Astrocyte of the hippocampus (primary cell): ENCODE measurements at regions not wholly inside any gene's neighbourhood (a gene's known extent, or its start where the extent isn't known, plus 50 kb on each side); places are given as distances from the start of the nearest gene placed in this dataset.
A peak's percentile ranks its signal among the peaks of the same experiment; 100 is the strongest.
"Not testable (repeated sequence)": the region's sequence is repeated elsewhere in the genome, so short reads cannot be mapped to it uniquely, and the experiment has no call there.

Experiments
- DNase-seq: peaks from one replicate; pipeline ENCODE4 v3.0.0; 2011; ENCODE audit warnings: low read depth, low spot score

DNA sequence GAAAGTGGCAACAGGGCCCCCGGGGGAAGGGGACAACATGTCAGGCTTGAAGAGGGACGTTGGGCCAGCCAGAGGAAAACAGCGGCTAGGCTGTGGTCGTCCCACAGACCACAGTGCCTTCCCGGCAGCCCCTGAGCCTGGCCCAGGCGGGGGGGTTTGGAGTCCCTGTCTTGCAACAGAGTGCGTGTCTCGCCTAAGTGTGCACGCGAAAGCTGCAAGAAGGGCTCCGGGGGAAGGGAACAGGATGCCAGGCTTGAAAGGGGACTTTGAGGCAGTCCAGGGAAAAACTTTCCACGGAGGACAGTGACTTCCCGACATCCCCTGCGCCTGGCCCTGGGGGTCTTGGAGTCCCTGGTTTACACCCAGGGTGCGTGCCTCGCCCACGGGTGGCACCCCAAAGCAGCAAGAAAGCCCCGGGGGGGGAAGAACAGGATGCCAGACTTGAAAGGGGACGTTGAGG lies 157.5 kb upstream of the ALG10B start:
- no peak for DNase-seq

DNA sequence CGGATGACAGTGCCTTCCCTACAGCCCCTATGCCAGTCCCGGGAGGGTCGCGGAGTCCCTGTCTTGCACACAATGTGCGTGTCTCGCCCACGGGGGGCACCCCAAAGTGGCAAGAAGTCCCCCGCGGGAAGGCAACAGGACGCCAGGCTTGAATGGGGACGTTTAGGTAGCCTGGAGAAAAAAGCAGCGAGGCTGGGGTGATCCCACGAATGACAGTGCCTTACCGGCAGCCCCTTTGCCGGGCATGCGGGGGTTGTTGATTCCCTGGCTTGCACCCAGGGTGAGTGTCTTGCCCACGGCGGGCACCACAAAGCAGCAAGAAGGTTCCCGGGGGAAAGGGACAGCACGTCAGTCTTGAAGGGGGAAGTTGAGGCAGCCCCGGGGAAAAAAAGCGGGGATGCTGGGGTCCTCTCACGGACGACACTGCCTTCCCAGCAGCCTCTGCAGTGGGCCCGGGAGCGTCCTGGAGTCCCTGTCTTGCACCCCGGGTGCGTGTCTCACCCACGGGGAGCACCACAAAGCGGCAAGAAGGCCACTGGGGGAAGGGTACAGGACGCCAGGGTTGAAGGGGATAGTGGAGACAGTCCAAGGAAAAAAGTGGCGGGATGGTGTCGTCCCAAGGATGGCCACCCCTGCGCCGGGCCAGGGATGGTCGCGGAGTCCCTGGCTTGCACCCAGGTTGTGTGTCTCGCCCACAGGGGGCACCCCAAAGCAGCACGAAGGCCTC lies 156.8 kb upstream of the ALG10B start:
- no peak for DNase-seq

DNA sequence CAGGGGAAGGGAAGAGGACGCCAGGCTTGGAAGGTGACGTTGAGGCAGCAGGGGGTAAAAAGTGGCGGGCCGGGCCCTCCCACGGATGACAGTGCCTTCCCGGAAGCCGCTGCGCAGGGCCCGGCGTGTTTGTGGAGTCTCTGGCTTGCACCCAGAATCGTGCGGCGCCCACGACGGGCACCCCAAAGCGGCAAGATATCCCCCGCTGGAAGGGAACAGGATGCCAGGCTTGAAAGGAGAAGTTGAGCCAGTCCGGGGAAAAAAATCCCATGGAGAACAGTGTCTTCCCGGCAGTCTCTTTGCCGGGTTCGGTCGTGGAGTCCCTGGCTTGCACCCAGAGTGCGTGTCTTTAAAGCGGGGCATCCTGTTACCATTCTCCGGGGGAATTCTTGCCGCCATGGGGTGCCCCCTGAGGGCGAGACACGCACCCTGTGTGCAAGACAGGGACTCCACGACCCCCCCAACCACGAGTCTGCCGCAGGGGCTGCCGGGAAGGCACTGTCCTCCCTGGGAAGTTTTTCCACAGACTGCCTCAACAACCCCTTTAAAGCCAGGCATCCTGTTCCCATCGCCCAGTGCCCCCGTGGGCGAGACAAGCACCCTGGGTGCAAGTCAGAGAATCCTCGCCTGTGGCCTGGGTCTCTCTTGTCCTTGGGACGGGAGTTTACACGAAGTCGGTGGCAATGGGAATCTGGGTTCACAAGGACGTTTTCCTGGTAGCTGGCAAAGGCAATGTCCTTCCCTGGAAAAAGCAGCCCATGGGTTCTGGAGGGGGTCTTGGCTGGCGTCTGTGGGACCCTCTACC lies 156.1 kb upstream of the ALG10B start:
- DNase-seq, result no peak

DNA sequence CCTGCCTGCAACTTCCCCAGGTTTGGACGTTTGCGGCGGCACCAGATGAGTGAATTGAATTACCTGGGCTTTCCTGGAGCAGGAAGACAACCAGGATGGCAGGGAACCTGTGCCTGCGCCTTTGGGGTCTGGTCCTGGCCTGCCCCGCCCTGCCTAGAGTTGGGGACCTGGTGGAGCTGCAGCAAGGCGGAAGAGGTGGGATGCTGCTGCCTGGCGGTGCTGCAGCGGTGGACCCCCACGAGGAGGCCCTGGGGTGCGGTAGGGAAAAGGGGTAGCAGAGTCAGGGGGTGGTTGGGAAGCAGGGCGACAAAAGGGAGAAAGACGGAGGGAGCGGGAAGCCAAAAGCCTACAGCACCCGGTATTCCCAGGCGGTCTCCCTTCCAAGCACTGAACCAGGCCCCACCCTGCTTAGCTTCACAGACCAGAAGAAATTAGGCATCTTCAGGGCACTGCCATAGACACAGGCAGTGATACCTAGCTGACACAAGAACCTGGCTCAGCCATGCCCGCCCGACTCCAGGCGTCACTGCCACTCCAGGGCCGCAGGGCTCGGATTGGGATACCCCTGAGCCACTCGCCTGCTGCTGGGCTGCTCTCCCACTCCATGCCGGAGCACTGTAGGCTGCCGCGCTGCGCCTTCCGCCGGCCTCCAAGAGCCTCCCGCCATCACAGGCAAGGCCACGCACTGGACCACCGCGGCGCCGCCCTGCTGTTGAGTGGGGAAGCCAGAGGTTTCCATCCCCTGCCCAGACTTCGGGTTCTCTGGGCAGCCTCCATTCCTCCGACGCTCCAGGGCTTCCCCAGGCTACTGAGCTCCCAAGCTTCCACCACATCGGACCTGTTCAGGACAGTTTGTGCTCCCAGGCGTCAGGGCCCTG lies 155.2 kb upstream of the ALG10B start:
- DNase-seq, result no peak

DNA sequence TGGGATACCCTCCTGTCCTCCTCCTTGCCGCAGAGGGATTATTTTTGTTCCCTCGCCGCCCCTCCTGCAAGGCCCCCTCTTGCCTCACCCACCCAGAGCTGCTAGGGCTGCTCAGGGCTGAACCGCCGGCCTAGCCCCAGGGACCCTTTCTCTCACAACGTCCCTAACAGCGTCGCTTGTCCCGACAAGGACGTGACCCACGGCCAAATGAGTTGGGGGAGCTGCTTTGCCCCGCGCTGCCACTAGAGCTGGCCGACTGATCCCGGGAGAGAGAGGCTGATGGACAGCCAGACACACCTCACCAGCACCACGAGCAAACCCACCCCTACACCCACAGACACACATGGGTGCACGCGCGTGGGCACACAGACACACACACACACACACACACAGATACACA lies 154.6 kb upstream of the ALG10B start:
- DNase-seq, result no peak

DNA sequence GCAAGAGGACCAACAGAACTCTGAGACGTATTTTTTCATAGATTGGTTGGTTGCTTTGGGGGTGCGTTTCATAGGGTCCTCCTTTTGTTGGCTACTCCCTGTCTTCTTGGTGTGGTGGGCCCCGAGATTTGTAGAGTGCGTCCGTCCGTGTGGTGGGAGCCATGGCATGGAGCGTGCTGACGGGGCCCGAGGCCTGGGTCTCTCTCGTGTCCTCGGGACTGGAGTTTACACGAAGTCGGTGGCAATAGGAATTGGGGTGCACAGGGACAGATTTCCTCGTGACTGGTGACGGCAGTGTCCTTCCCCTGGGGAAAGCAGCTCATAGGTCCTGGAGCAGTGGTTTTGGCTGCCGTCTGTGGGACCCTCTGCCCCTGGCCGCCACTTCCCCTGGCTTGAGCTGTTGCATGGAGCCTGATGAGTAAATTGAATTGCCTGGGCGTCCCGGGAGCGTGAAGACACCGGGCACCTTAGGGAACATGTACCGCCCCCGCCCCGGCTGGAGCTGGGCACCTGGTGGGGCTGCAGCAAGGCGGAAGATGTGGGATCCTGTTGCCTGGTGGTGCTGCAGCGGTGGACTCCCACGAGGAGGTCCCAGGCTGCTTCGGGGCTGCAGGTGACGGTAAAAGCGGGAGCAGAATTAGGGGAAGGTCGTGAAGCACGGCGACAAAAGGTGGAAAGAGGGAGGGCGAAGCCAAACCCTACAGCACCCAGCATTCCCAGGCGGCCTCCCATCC lies 153.7 kb upstream of the ALG10B start:
- no peak for DNase-seq

DNA sequence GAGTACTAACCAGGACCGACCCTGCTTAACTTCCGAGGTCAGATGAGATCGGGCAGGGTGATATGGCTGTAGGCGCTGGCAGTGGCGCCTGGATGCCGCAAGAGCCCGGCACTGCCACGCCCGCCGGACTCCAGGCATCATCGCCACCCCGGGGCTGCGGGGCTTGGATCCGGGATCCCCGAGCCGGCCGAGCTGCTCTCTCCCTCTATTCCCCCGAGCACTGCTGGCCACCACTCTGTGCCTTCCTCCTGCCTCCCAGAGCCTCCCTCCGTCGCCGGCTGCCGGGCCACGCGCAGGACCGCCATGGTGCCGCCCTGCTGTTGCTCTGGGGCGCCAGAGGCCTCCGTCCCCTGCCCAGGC lies 153.2 kb upstream of the ALG10B start:
- no peak for DNase-seq

DNA sequence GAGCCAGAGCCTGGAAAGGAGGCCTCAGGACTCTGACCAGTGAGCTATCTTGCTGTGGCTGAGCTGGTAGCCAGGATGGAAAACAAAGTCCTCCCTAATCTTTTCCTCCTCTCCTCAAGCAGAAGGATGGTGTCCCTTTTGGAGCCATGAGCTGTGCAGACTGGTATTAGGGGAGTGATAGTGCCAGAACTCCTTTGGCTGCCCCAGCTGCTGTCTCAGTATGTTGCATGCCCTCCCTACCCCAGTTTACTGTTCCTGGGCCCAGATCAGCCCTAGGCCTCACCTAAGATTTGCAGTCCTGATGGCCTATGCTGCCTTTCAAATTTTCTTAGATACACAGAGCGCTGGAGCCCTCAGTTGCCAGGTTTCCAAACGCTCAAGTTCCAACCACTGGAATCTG lies 150.3 kb upstream of the ALG10B start:
- no peak for DNase-seq

DNA sequence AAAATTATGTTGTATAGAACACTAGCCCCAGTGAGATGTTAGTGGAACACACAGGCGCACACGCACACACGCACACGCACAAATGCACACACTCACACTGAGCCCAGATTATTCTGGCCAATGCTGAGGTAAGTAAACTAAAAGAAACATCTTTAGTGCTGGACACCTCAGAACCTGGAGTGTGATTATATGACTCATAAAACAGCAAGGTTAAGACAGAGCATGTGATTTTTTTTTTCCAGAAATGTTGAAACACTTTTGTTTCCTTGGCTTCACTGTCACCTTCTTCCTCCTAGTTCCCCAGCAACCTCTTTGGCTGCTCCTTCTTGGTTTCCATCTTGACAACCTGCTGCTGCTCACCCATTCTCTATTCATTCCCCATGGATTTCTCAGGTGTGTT lies 141.0 kb upstream of the ALG10B start:
- DNase-seq, result no peak

DNA sequence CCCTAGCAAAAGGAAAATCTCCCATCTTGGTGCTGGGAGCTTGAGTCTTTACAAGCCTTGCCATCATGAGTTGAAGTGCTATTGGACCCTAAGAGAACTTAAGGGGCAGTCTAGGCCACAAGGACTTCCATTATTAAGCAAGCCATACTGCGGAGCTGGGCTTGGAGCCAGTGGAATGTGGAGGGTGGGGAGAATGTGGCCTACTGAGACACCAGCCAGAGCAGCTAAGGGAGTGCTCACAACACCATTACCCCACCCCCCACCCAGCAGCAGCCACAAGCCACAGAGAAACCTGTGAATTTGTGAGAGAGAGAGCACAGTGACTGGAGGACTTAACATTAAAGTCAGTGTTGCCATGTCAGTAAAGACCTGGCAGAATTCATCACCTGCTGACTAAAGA lies 133.0 kb upstream of the ALG10B start:
- DNase-seq, result peak; percentile 1

DNA sequence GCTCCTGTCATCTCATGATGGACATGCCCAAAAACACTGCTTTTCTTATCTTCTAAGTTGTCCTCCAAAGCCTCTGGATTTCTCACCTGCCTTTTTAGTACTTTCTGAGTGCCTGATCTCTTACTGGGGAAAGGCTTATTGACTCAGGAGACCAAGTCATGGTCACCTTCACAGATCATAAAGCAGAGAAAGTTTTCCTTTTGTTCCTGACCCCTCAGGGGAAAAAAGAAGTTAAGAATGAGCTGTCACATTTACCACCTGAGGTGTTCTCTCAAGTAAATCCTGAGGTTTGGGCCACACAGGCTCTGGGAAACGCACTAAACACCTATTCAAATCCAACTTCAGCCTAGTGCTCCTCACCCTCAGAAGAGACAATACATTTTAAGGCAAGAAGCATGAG lies 119.3 kb upstream of the ALG10B start:
- DNase-seq, result not testable (repeated sequence)

DNA sequence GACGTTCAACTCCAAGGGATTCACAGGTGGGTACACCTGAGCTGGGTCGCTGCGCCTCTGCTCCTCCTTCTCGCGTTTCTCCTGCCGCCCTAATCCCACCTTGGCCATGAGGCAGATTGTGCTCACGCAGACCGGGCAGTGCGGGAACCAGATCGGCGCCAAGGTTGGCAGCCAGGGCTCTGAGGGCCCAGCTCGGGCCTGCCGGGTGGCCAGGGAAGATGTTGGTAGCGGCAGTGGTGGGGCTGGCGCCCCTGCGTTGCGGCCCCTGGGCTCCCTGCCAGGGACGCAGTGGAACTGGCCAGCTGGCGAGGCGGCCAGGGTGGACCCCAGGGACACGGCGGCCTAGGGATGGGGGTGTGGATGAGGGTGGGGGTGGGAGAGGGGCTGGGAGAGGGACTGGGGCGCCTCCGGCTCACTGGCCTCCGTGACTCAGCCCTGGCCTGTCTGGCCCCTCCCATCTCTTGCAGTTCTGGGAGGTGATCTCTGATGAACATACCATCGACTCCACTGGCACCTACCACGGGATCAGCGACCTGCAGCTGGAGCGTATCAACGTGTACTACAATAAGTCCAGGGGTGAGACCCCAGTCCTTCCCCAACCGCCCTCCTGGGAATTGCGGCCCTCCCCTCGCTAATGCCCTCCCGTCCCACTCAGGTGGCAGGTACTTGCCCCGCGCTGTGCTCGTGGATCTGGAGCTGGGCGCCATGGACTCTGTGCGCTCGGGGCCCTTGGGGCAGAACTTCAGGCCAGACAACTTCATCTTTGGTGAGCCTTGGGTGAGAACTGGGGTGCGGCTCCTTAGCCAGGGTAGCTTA lies 114.9 kb upstream of the ALG10B start:
- DNase-seq, result no peak

DNA sequence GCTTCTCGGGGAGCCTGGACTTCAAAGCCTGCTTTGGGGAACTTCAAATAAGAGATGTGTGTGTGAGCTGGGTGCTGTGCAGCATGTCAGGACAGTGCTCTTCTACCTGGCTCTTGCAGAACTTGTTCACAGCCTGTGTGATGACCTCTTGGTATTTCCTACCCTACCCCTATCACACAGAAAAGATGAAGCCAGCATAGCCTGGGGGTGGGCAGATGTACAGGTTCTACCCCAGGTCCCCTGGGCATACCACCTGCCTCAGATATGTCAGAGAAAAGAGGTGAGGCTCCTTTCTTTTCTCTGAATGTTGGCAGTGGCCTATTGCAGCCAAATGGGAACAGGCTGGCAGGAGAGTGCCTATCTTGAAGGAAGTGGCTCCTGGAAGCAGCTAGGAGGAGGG lies 111.7 kb upstream of the ALG10B start:
- DNase-seq, result no peak

DNA sequence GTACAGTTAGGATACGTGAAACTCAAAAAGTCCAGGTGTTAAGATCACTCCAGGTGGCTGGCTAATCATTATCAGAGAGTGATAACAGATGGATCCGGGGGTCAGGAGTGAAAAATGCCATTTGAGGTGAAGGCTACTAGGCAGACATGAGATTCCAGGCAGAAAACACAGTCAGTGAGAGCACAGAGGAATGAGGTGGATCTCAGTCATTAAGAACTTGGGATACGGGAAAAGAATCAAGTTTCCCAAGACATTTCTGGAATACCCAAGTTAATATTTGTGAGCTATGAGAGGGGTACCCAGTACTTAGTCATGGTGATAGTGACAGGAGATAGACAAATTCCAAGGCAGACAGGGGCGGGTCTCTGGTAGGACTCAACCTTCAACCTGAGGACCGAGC lies 94.6 kb upstream of the ALG10B start:
- no peak for DNase-seq

DNA sequence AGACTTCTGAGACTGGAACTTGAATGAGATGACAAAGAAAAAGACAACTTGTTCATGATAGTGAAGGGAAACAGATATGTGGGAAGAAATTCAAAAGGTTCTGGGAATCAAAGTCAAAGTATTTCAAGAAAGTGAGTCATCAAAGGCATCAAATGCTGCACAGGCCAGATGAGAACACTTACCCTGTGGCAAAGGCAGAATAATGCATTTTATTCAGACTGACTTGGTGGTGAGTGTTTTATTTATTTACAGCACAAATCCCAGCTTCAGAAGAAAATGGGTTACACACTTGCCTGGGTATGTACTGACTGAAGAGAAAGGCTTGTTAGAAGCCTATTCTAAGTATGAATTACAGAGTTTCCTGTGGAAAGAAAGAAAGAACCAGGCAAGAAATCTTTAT lies 78.2 kb upstream of the ALG10B start:
- DNase-seq, result not testable (repeated sequence)

DNA sequence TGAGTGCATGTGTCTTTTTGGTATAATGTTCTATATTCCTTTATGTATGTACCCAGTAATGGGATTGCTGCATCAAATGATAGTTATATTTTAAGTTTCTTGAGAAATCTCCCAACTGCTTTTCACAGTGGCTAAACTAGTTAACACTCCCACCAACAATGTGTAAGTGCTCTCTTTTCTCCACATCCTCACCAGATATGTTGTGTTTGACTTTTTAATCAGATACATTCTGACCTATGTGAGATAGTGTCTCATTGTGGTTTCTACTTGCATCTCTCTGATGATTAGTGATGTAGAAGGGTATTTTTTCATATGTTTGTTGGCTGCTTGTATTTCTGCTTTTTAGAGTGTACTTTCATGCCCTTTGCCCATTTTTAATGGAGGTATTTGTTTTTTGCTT lies 62.8 kb upstream of the ALG10B start:
- DNase-seq, result no peak

DNA sequence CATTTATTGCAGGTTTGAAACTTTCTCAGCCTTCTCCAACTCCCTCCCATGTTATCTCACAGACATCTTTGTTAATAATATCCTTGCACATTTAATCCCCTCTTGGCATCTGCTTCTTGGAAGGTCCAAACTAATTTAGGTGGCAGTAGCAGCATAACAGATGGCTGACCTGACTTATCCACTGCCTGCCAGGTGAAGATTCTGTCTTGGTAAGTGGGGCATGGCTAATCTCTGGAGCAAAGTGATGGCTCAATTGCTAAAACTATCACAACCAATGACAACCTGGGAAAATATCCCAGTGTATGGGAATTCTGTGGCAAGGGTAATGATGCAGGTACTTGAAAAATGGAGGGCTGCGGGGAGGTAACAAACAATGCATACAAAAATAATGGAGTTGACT lies 58.2 kb upstream of the ALG10B start:
- DNase-seq, result no peak
